A673 (cell line): ENCODE measurements at regions not wholly inside any gene's neighbourhood (a gene's known extent, or its start where the extent isn't known, plus 50 kb on each side); places are given as distances from the start of the nearest gene placed in this dataset.

ENCODE experiments used
- CTCF ChIP-seq: fragments of 300-800, 200-600 bp; sonication (generic); conservative IDR thresholded peaks from 2 replicates; pipeline ENCODE4 v1.5.1; 2017; ENCODE audit warnings: low read depth, mild to moderate bottlenecking, antibody characterized with exemption, low read length, moderate library complexity, mixed read lengths
- EZH2 ChIP-seq: fragments of 200-600 bp; sonication (generic); IDR thresholded peaks from 2 replicates; pipeline ENCODE4 v1.6.1; 2017; ENCODE audit warnings: borderline replicate concordance, low read depth, mild to moderate bottlenecking, mixed read lengths, antibody characterized with exemption, low read length; ENCODE audit not compliant: poor library complexity, severe bottlenecking

- TF ChIP-seq CTCF (no peak), EZH2 (no peak)
Observed at GRCh38 chr18:75530118-75530517, 102.6 kb upstream of the SMIM21 start.
